ENCODE measurements at regions not wholly inside any gene's neighbourhood (a gene's known extent, or its start where the extent isn't known, plus 50 kb on each side); places are given as distances from the start of the nearest gene placed in this dataset.

GRCh38 chr5:165775111-165775510 is 2269.7 kb downstream of the MAT2B start:
- Mint-ChIP-seq H3K4me3 (no peak overlapping the region), H3K27ac (no peak overlapping the region), H3K9me3 (no peaks in the 10 kb centered on the region), H3K27me3 (ENCODE audit: low read depth) (no peaks in the 10 kb centered on the region), H3K4me1 (peaks cover 3% of the 10 kb centered on the region; the same call in 1 of the 2 replicates), H3K36me3 (no peaks in the 10 kb centered on the region)
- TF ChIP-seq ATF1 (CRISPR knock-in tag; IDR thresholded peaks at IDR 0.05) (no peak), ZBTB21 (CRISPR knock-in tag; IDR thresholded peaks at IDR 0.05; ENCODE audit: borderline replicate concordance) (no peak), ZNF512 (CRISPR knock-in tag; IDR thresholded peaks at IDR 0.05; ENCODE audit: borderline replicate concordance) (no peak), NFATC4 (CRISPR knock-in tag; IDR thresholded peaks at IDR 0.05) (no peak), ERG (CRISPR knock-in tag; IDR thresholded peaks at IDR 0.05) (no peak), HMGA2 (CRISPR knock-in tag; IDR thresholded peaks at IDR 0.05) (no peak), CREM (CRISPR knock-in tag; IDR thresholded peaks at IDR 0.05) (no peak)
- ChIA-PET POLR2A (no interaction called here), CTCF (no interaction called here)
- no peak for ATAC-seq
- no peak for DNase-seq (ENCODE audit: low spot score)

- no peak overlapping the region for H3K27ac Mint-ChIP-seq
- no peaks in the 10 kb centered on the region for H3K9me3 Mint-ChIP-seq
- no peak for DNase-seq (ENCODE audit: low spot score)
- POLR2A ChIA-PET: no interaction called here
- CTCF ChIA-PET: no interaction called here
- TF ChIP-seq IRF1 (CRISPR knock-in tag; IDR thresholded peaks at IDR 0.05) (no peak), E2F1 (CRISPR knock-in tag; IDR thresholded peaks at IDR 0.05) (no peak), TEAD1 (CRISPR knock-in tag; IDR thresholded peaks at IDR 0.05) (no peak), ZNF425 (CRISPR knock-in tag; conservative IDR thresholded peaks at IDR 0.05) (no peak), USF2 (CRISPR knock-in tag; IDR thresholded peaks at IDR 0.05) (no peak), ZNF317 (CRISPR knock-in tag; IDR thresholded peaks at IDR 0.05; ENCODE audit: borderline replicate concordance, low read depth) (no peak), HMGA2 (CRISPR knock-in tag; IDR thresholded peaks at IDR 0.05) (no peak), ZNF219 (CRISPR knock-in tag; IDR thresholded peaks at IDR 0.05; ENCODE audit: borderline replicate concordance) (no peak), AFF4 (CRISPR knock-in tag; IDR thresholded peaks at IDR 0.05; ENCODE audit: borderline replicate concordance) (no peak), FOXP4 (CRISPR knock-in tag; IDR thresholded peaks at IDR 0.05) (no peak), GTF2I (CRISPR knock-in tag; conservative IDR thresholded peaks at IDR 0.05) (no peak), FOXK1 (CRISPR knock-in tag; IDR thresholded peaks at IDR 0.05) (no peak)
- no peaks in the 10 kb centered on the region for H3K27me3 Mint-ChIP-seq (ENCODE audit: low read depth)
- no peak overlapping the region for H3K4me3 Mint-ChIP-seq
- peaks cover 14% of the 10 kb centered on the region for H3K4me1 Mint-ChIP-seq
- no peak for ATAC-seq
- H3K36me3 Mint-ChIP-seq: no peaks in the 10 kb centered on the region
These were observed 2274.1 kb downstream of the MAT2B start for GRCh38 chr5:165779505-165779904.
